DOHH2 (cell line): ENCODE measurements at regions not wholly inside any gene's neighbourhood (a gene's known extent, or its start where the extent isn't known, plus 50 kb on each side); places are given as distances from the start of the nearest gene placed in this dataset.

ENCODE experiments used
- H3F3A ChIP-seq: fragments of 200-600 bp; sonication (generic), shearing (Covaris generic); 2 replicates; pipeline ENCODE4 v1.6.0; 2016; ENCODE audit warnings: antibody characterized with exemption, mild to moderate bottlenecking; ENCODE audit not compliant: control insufficient read depth, insufficient read depth
- H3K27ac ChIP-seq: fragments of 200-600 bp; sonication (generic); 2 replicates; pipeline ENCODE4 v1.5.1; 2014; ENCODE audit warnings: low read depth, mild to moderate bottlenecking, low read length, moderate library complexity
- H3K27me3 ChIP-seq: fragments of 200-600 bp; sonication (generic); 2 replicates; pipeline ENCODE4 v1.6.1; 2014; ENCODE audit warnings: mild to moderate bottlenecking, low read length, mixed read lengths; ENCODE audit not compliant: control insufficient read depth
- H3K36me3 ChIP-seq: fragments of 200-600 bp; sonication (generic); 2 replicates; pipeline ENCODE4 v1.6.1; 2014; ENCODE audit warnings: mild to moderate bottlenecking, low read length, moderate library complexity, mixed read lengths; ENCODE audit not compliant: control insufficient read depth
- H3K4me1 ChIP-seq: fragments of 200-600 bp; sonication (generic); 2 replicates; pipeline ENCODE4 v1.6.1; 2014; ENCODE audit warnings: mild to moderate bottlenecking, low read length, mixed read lengths; ENCODE audit not compliant: control insufficient read depth
- H3K4me2 ChIP-seq: fragments of 200-600 bp; sonication (generic); 2 replicates; pipeline ENCODE4 v1.6.0; 2014; ENCODE audit warnings: mild to moderate bottlenecking, low read length, moderate library complexity
- H3K4me3 ChIP-seq: fragments of 200-600 bp; sonication (generic); 2 replicates; pipeline ENCODE4 v1.5.1; 2014; ENCODE audit warnings: mild to moderate bottlenecking, low read length, mixed read lengths
- H3K79me2 ChIP-seq: fragments of 200-600 bp; sonication (generic); 2 replicates; pipeline ENCODE4 v1.6.1; 2014; ENCODE audit warnings: mild to moderate bottlenecking, low read length, mixed read lengths; ENCODE audit not compliant: control insufficient read depth
- H3K9me2 ChIP-seq: fragments of 200-600 bp; sonication (generic); replicated peaks from 2 replicates; pipeline ENCODE4 v1.6.1; 2014; ENCODE audit warnings: mild to moderate bottlenecking, low read length, mixed read lengths; ENCODE audit not compliant: control insufficient read depth
- H3K9me3 ChIP-seq: fragments of 200-600 bp; sonication (generic); 2 replicates; pipeline ENCODE4 v1.6.1; 2014; ENCODE audit warnings: antibody characterized with exemption, low read length, mixed read lengths; ENCODE audit not compliant: control insufficient read depth, insufficient read depth
- H4K20me1 ChIP-seq: fragments of 200-600 bp; sonication (generic); 2 replicates; pipeline ENCODE4 v1.6.0; 2014; ENCODE audit warnings: low read depth, mild to moderate bottlenecking, antibody characterized with exemption, low read length, moderate library complexity; ENCODE audit not compliant: control insufficient read depth, insufficient read depth
- CTCF ChIP-seq: fragments of 200-600 bp; sonication (generic); IDR thresholded peaks from one replicate; pipeline ENCODE4 v1.5.1; 2014; ENCODE audit warnings: antibody characterized with exemption, mild to moderate bottlenecking, low read depth, low read length; ENCODE audit not compliant: poor library complexity, severe bottlenecking
- EZH2phosphoT487 ChIP-seq: fragments of 200-600 bp; sonication (generic); IDR thresholded peaks from 2 replicates; pipeline ENCODE4 v1.6.1; 2017; ENCODE audit warnings: borderline replicate concordance, mild to moderate bottlenecking, antibody characterized with exemption, low read length, moderate library complexity, mixed read lengths

GRCh38 chr13:76020421-76020955 is 384.4 kb downstream of the LMO7 start:
- Histone ChIP-seq H3K9me2 (no peaks in the 10 kb centered on the region), H3K27me3 (0 out of 2 replicates have a peak, but pooled peaks cover 3% of the 10 kb centered on the region), H3K79me2 (no peaks in the 10 kb centered on the region), H4K20me1 (no peaks in the 10 kb centered on the region), H3K4me2 (no peak overlapping the region), H3K9me3 (no peaks in the 10 kb centered on the region), H3F3A (no peaks in the 10 kb centered on the region), H3K27ac (no peak overlapping the region), H3K4me1 (no peaks in the 10 kb centered on the region), H3K4me3 (no peak overlapping the region), H3K36me3 (no peaks in the 10 kb centered on the region)
- TF ChIP-seq CTCF (no peak), EZH2phosphoT487 (no peak)

GRCh38 chr13:76019421-76020044 is 383.4 kb downstream of the LMO7 start:
- H3K27ac ChIP-seq, result no peak overlapping the region
- no peak overlapping the region for H3K4me2 ChIP-seq
- TF ChIP-seq CTCF (peak; percentile 48), EZH2phosphoT487 (no peak)
- H3K9me2 ChIP-seq, result no peaks in the 10 kb centered on the region
- no peaks in the 10 kb centered on the region for H3K9me3 ChIP-seq
- no peaks in the 10 kb centered on the region for H3K79me2 ChIP-seq
- no peaks in the 10 kb centered on the region for H3K4me1 ChIP-seq
- H4K20me1 ChIP-seq, result no peaks in the 10 kb centered on the region
- no peaks in the 10 kb centered on the region for H3K36me3 ChIP-seq
- no peaks in the 10 kb centered on the region for H3F3A ChIP-seq
- H3K27me3 ChIP-seq, result 0 out of 2 replicates have a peak, but pooled peaks cover 3% of the 10 kb centered on the region
- no peak overlapping the region for H3K4me3 ChIP-seq

DNA sequence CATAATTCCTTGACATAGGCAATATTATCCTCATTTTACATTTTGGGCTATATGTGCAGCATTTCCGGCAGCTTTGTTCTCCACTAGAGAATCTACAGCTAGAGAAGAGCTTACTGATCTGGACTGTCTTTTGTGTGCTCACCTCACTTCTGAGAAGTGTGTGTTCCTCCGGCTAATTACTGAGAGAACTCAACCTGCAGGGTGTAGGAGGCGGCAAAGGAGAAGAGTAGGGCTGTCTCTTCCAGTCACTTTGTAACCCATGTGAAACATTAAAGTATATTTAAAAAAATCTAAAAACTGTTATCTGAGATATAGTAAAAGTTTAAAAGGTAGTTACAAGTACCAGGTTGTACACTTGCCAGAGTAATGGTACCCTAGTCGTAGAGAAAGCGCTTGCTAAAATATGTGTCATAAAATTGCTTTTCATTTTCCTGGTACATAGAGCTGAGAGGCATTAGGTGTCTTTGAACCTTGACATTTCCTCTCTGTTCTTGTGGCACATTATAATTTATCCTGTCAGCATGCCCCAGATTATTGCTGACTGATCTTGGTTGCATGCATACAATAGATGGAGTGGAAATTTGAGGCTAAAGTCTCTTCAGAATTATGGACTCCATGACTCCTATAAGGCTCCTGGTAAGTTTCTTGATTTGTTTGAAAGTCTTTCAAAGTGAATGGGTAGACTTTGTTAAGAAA is 381.9 kb downstream of the LMO7 start:
- TF ChIP-seq CTCF (no peak), EZH2phosphoT487 (no peak)
- H4K20me1 ChIP-seq, result no peaks in the 10 kb centered on the region
- no peak overlapping the region for H3K27ac ChIP-seq
- no peaks in the 10 kb centered on the region for H3K9me3 ChIP-seq
- H3K4me3 ChIP-seq, result no peak overlapping the region
- H3K79me2 ChIP-seq, result no peaks in the 10 kb centered on the region
- H3K9me2 ChIP-seq, result no peaks in the 10 kb centered on the region
- no peak overlapping the region for H3K4me2 ChIP-seq
- H3F3A ChIP-seq, result no peaks in the 10 kb centered on the region
- no peaks in the 10 kb centered on the region for H3K4me1 ChIP-seq
- H3K27me3 ChIP-seq, result no peaks in the 10 kb centered on the region
- H3K36me3 ChIP-seq, result no peaks in the 10 kb centered on the region
